Lower leg skin (tissue), 4 donors: ENCODE measurements at regions not wholly inside any gene's neighbourhood (a gene's known extent, or its start where the extent isn't known, plus 50 kb on each side); places are given as distances from the start of the nearest gene placed in this dataset.
"Not testable (repeated sequence)": the region's sequence is repeated elsewhere in the genome, so short reads cannot be mapped to it uniquely, and the experiment has no call there.

Experiments
- DNase-seq, 2 donors: peaks; one replicate each; pipeline ENCODE4 v3.0.0-alpha.2; 2019; ENCODE audit warnings: low spot score in 2 of 2
- H3K4me3 ChIP-seq: fragments of 200-600 bp; sonication (generic); 2 replicates; pipeline ENCODE4 v1.5.1; 2017; ENCODE audit warnings: mild to moderate bottlenecking, low read depth; ENCODE audit not compliant: poor library complexity, severe bottlenecking
- CTCF ChIP-seq, 3 donors: fragments of 450-650 bp; IDR thresholded peaks; one replicate each; pipeline ENCODE4 v1.5.1; 2016; ENCODE audit warnings: antibody characterized with exemption in 3 of 3, mild to moderate bottlenecking in 3 of 3, moderate library complexity in 2 of 3
- POLR2A ChIP-seq, 2 donors: fragments of 450-650 bp; IDR thresholded peaks; one replicate each; pipeline ENCODE4 v1.6.1; 2016 to 2017; ENCODE audit warnings: antibody characterized with exemption in 2 of 2, mild to moderate bottlenecking in 1 of 2, moderate library complexity in 1 of 2
- WGBS, 2 donors: methylation state at CpG; one replicate each; pipeline ENCODE4 v1.1.5; 2018; 5-methylcytosine and 5-hydroxymethylcytosine counted together
- intact Hi-C: fragments of 100-400 bp; cut with DNase I; formaldehyde crosslinking; loops from one replicate; pipeline ENCODE4 v1.15.0; 2023; ENCODE audit warnings: low total_unique reads

- DNase-seq, result no peak
- intact Hi-C loops, result no loop called here
Measured at GRCh38 chr15:87648278-87648677, 608.3 kb downstream of the NTRK3 start.

GRCh38 chr15:87645723-87646122 lies 610.8 kb downstream of the NTRK3 start:
- no peak for DNase-seq
- intact Hi-C loops, result no loop called here
- 65 to 72% methylated on average over 5 of the region's 5 CpGs for WGBS, 2 donors
- TF ChIP-seq CTCF (IDR thresholded peaks at IDR 0.05) (no peak), POLR2A (IDR thresholded peaks at IDR 0.05) (no peak)
- H3K4me3 ChIP-seq, result no peak overlapping the region

More at GRCh38 chr15:87648278-87648677, 608.3 kb downstream of the NTRK3 start:
- TF ChIP-seq POLR2A (IDR thresholded peaks at IDR 0.05) (no peak), CTCF (IDR thresholded peaks at IDR 0.05) (no peak)
- no peak overlapping the region for H3K4me3 ChIP-seq
- WGBS, 2 donors, result 61 to 68% methylated on average over 5 of the region's 5 CpGs

- intact Hi-C loops, result not testable (repeated sequence)
Measured at GRCh38 chr15:87642997-87643396, 613.5 kb downstream of the NTRK3 start.

GRCh38 chr15:87639305-87640011 lies 617.1 kb downstream of the NTRK3 start:
- 58 to 61% methylated on average over 4 of the region's 4 CpGs for WGBS, 2 donors
- DNase-seq, result no peak

More at GRCh38 chr15:87642997-87643396, 613.5 kb downstream of the NTRK3 start:
- WGBS, 2 donors, result 58 to 65% methylated on average over 3 of the region's 3 CpGs
- H3K4me3 ChIP-seq, DNase-seq: not testable (repeated sequence)

GRCh38 chr15:87638554-87639083 lies 617.9 kb downstream of the NTRK3 start:
- no peak overlapping the region for H3K4me3 ChIP-seq
- TF ChIP-seq CTCF (IDR thresholded peaks at IDR 0.05) (no peak), POLR2A (IDR thresholded peaks at IDR 0.05) (no peak)
- intact Hi-C loops, result no loop called here
- DNase-seq, result no peak
- WGBS, 2 donors, result 63 to 91% methylated on average over 3 of the region's 3 CpGs

More at GRCh38 chr15:87639305-87640011, 617.1 kb downstream of the NTRK3 start:
- intact Hi-C loops, result no loop called here
- no peak for TF ChIP-seq POLR2A (IDR thresholded peaks at IDR 0.05)
- no peak for TF ChIP-seq CTCF (IDR thresholded peaks at IDR 0.05)
- H3K4me3 ChIP-seq, result no peak overlapping the region

- intact Hi-C loops, result no loop called here
- TF ChIP-seq CTCF (IDR thresholded peaks at IDR 0.05) (no peak), POLR2A (IDR thresholded peaks at IDR 0.05) (no peak)
- H3K4me3 ChIP-seq, result no peak overlapping the region
- 83 to 100% methylated on average over 1 of the region's 1 CpG for WGBS, 2 donors
- DNase-seq, result no peak
Measured at GRCh38 chr15:87634361-87634760, 622.2 kb downstream of the NTRK3 start.
